Calu3 (cell line): ENCODE measurements at regions not wholly inside any gene's neighbourhood (a gene's known extent, or its start where the extent isn't known, plus 50 kb on each side); places are given as distances from the start of the nearest gene placed in this dataset.

Source experiments
- BruUV-seq: library from RNA; stranded (reverse); fragments of 400-500 nt; replicated peaks from 2 replicates; lab custom pipeline; 2021; lab: Mats Ljungman, UMichigan
- CTCF ChIA-PET: fragments of 300-600 bp; sonication (Branson Sonifier 250); formaldehyde crosslinking; loops from one replicate; lab custom pipeline; 2022; ENCODE audit warnings: antibody characterized with exemption; lab: Charles Lee
- DNase-seq: peaks from one replicate; pipeline ENCODE4 v3.0.0; 2022
- H3K27ac Mint-ChIP-seq: one replicate; pipeline ENCODE4 v1.8.0; 2022; ENCODE audit warnings: mixed read lengths; ENCODE audit not compliant: unreplicated experiment
- H3K27me3 Mint-ChIP-seq: one replicate; pipeline ENCODE4 v1.8.0; 2022; ENCODE audit warnings: mixed read lengths; ENCODE audit not compliant: unreplicated experiment
- H3K36me3 Mint-ChIP-seq: one replicate; pipeline ENCODE4 v1.8.0; 2022; ENCODE audit warnings: mild to moderate bottlenecking, moderate library complexity, mixed read lengths; ENCODE audit not compliant: insufficient read depth, unreplicated experiment
- H3K4me1 Mint-ChIP-seq: one replicate; pipeline ENCODE4 v1.8.0; 2022; ENCODE audit warnings: mild to moderate bottlenecking, low read depth, mixed read lengths; ENCODE audit not compliant: unreplicated experiment
- H3K4me3 Mint-ChIP-seq: one replicate; pipeline ENCODE4 v1.8.0; 2022; ENCODE audit warnings: mild to moderate bottlenecking, low read depth, moderate library complexity, mixed read lengths; ENCODE audit not compliant: unreplicated experiment
- H3K9me3 Mint-ChIP-seq: one replicate; pipeline ENCODE4 v1.8.0; 2022; ENCODE audit warnings: low read depth, mixed read lengths; ENCODE audit not compliant: unreplicated experiment
- CTCF ChIP-seq: fragments of 200-600 bp; IDR thresholded peaks from one replicate; pipeline ENCODE4 v1.8.0; 2022; ENCODE audit warnings: antibody characterized with exemption; ENCODE audit not compliant: unreplicated experiment
- intact Hi-C: fragments of 100-400 bp; cut with micrococcal nuclease; formaldehyde crosslinking; loops from one replicate; pipeline ENCODE4 v1.10.0; 2022; ENCODE audit not compliant: unreplicated experiment

- Mint-ChIP-seq H3K27ac (no peak overlapping the region), H3K36me3 (no peaks in the 10 kb centered on the region), H3K4me1 (no peaks in the 10 kb centered on the region), H3K4me3 (no peak overlapping the region), H3K27me3 (no peaks in the 10 kb centered on the region), H3K9me3 (no peaks in the 10 kb centered on the region)
- no peak for TF ChIP-seq CTCF
- CTCF ChIA-PET: no interaction called here
- intact Hi-C loops: loop anchor here (2.0 kb wide), 1 partner anchor 139 kb away; no protein-coding TSS in a partner anchor
- DNase-seq: no peak
- no TSS peak for BruUV-seq
Observed at GRCh38 chr9:117783828-117784227, 79.6 kb downstream of the TLR4 start.

- Mint-ChIP-seq H3K4me1 (no peaks in the 10 kb centered on the region), H3K27ac (no peak overlapping the region), H3K9me3 (no peaks in the 10 kb centered on the region), H3K36me3 (no peaks in the 10 kb centered on the region), H3K4me3 (no peak overlapping the region), H3K27me3 (no peaks in the 10 kb centered on the region)
- CTCF ChIA-PET: no interaction called here
- no peak for DNase-seq
- no TSS peak for BruUV-seq
- no peak for TF ChIP-seq CTCF
- intact Hi-C loops: no loop called here
Observed at GRCh38 chr9:117784996-117785395, 80.8 kb downstream of the TLR4 start.

- BruUV-seq: no TSS peak
- CTCF ChIA-PET: no interaction called here
- Mint-ChIP-seq H3K4me3 (no peak overlapping the region), H3K27me3 (no peaks in the 10 kb centered on the region), H3K9me3 (no peaks in the 10 kb centered on the region), H3K27ac (no peak overlapping the region), H3K36me3 (no peaks in the 10 kb centered on the region), H3K4me1 (no peaks in the 10 kb centered on the region)
- no peak for TF ChIP-seq CTCF
- no peak for DNase-seq
- intact Hi-C loops: no loop called here
Observed at GRCh38 chr9:117787746-117788145, 83.5 kb downstream of the TLR4 start.

- no peak for TF ChIP-seq CTCF
- H3K9me3 Mint-ChIP-seq: peaks cover 3% of the 10 kb centered on the region
- no peaks in the 10 kb centered on the region for H3K4me1 Mint-ChIP-seq
- CTCF ChIA-PET: no interaction called here
- H3K27ac Mint-ChIP-seq: no peak overlapping the region
- no TSS peak for BruUV-seq
- DNase-seq: no peak
- intact Hi-C loops: no loop called here
- no peaks in the 10 kb centered on the region for H3K27me3 Mint-ChIP-seq
- H3K36me3 Mint-ChIP-seq: no peaks in the 10 kb centered on the region
- H3K4me3 Mint-ChIP-seq: no peak overlapping the region
Observed at GRCh38 chr9:117795271-117795670, 91.1 kb downstream of the TLR4 start.
